HG03196 (cell line): ENCODE measurements at regions not wholly inside any gene's neighbourhood (a gene's known extent, or its start where the extent isn't known, plus 50 kb on each side); places are given as distances from the start of the nearest gene placed in this dataset.
A peak's percentile ranks its signal among the peaks of the same experiment; 100 is the strongest.

Experiments
- ATAC-seq: cut with Tn5 transposase; IDR thresholded peaks from one replicate; pipeline ENCODE4 v1.9.1; 2021; ENCODE audit not compliant: unreplicated experiment

DNA sequence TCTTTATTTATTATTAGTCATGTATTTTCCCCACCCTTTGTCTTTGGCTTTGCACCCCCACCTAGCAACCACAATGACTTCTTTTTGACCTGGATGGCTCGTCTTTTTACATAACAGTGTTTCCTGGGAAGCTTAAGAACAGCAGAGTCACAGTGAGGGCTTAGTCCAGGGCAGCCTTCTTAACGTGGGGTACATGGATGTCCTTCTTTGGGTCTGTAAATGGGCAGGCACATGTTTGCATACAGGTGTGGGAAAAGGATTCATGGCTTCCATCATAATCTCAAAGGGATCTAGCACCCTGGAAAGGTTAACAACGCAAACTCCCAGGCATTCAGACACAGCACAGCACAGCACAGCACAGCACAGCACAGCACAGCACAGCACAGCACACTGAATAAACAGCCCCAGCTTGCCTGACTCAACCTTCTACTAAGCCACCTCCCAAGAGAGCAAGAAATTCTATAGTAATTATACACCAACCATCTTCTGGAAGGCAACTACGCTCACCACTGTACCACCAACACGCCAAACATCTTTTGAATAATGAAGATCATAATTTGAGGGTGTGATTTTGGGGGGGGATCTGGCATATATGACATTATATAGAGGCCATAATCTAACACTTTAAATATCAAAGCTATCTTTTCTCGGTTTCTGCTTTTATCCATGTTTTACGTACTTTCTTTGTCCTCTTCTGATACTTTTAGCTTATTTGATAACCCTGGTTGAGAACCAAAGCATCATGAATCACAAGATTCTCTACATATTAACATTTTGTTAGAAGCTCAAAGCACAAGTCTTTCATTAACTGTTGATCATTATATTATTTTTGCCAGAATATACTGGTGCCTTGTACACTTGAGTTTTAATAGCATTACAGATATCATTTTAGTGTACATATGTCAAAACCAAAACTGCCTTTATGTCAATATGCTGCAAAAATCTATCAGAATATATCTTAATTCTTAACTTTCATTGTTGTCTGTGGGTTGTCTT, 177.2 kb upstream of the KLF14 start:
- no peak for ATAC-seq

DNA sequence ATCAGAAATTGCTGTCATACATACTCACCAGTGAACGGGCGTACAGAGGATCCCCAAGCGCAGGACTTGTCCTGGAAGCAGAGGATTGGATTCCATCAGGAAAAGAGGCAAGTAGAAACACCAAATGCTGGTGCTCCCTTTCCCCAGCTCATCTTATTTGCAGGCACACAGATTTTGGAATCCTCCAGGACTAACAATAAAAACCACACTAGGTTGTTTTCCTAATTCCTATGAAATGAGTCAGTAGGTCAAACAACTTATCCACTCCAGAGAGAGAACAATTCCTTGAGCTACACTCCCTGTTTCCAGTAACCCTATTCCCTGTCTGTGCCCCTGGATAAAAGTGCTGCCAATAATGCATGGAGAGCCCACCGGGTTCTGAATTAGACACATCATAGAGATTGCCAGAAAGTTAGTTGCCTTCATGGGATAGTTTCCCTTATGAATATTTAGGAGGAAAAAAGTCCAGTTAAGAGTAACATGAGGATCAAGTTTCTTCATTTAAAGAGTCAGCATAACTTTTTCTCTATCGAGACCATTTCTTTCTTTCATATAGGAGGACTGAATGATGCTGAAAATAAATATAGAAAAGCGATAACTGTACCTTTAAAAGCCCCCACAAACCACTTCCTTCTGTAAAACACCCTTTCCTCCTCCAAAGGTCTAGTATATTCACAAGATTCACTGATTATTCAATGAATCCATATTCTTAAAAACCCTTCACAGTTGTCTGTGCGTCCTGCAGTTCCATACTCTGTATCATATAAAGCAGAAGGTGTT, 178.3 kb upstream of the KLF14 start:
- no peak for ATAC-seq

DNA sequence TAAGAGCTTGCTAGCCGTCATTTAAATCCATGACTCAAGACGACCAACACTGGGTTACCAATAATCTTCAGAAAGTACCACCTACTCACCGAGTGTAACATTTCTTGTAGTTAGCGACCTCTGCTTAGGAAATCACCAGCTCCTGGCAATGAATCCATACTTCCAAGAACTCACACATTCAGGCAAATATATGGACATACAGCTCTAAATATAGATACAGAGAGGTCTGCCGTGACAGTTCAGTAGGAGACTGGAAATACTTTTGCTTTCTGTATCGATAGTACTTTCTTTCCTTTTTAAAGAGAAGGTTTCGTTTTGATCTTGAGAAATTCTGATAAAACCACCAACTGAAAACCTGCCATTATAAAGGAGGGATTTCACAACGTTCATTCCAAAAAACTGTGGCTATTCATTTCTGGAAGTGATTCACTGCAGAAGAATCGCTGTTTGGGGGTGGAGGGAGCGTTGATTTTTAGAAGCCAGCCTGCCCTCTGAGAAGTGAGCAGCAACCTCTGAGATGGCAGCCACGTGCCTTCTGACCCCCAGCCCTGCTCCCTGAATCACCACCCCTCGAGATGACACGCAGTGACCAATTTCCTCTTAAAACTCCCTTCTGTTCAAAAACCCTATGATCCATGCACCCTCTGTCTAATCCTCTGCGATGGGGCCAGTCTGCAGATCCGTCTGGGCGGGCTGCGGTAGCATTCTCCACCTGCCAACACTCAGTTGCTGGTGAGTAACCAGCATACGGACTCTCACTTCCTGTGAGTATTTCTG, 179.0 kb upstream of the KLF14 start:
- peak; percentile 93 for ATAC-seq

DNA sequence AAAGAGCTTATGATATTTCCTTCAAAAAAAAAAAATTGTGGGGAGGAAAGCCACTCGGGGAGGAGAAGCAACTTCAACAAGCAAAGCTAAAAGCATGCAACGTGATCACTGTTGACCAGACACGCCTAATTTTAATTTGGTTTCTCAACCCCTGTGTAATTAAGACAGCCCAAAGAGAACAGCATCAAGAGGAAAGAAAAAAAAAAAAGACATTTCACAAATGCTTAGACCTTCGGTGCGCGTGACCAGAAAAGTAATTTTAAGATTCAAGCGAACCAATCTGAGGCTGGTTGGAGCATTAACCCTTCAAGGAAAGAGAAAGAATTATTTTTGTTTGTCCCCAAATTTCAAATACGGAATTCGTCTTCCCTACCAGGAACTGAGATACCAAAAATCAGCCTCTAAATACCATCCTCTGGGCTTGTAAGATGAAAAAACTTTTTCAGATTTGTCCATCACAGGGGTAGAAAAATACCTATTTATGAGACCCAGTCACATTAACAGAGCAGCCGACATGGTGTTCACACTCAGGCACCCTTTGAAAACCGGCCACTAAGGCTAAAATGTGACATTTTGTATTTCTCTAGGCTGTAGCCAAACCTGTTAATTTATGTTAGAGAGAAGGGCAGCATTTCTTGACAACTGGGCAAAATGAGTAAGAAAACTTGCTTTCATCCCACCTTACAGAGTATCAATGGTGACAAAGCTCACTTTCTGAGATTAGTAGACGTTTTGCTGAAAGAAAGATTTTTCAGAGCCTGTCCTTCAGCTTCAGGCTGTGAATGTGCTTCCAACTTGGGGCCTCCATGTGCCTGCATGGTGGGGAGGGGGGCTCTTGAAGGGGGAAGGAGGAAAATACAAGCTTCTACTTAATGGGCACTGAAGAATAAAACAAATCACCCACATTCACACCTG, 179.9 kb upstream of the KLF14 start:
- ATAC-seq = no peak

DNA sequence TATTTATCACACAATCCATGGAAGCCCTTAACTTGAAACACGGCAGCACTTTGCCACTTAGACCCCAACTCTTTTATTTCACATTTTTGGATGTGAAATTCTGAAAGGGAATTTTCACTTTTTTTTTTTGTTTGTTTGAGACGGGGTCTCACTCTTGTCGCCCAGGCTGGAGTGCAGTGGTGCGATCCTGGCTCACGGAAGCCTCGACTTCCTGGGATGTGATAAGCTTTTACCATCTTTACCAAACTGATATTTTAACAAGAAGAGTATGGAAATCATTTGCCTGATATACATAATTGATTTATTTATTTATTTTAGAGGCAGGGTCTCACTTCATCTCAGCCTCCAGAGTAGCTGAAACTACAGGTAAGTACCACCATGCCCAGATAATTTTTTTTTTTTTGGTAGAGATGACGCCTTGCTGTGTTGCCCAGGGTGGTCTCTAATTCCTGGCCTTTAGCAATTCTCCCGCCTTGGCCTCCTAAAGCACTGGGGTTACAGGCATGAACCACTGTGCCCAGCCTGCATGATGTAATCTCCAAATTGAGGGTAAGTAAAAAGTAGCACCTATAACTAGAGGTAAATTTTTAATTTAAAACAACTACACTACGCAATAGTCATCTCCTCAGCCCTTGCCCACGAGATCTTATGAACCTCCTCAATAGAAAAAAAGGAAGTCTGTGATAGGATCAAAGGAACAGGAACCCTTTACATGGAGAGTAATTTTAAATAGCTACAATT, 180.7 kb upstream of the KLF14 start:
- no peak for ATAC-seq

DNA sequence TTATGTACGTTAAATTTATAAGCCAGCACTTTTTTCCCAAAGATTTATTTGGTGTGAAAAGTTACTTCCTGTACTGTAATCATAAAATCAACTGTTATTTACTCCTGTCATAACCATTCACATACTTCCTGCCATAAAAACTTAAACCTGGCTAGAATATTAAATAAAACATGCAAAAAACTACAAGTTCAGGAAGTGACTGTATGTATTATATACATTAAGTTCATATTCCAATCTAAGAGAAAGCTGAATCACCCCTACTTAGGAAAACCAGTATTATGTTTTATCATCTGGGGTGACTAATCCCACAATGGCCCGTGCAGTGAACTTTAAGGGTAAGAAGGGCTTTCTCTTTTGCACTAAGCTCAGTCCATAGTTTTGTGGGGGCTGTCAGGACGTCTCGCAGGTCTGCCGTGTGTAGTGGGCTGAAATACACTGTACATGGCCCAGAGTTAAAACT, 183.7 kb upstream of the KLF14 start:
- ATAC-seq = no peak

DNA sequence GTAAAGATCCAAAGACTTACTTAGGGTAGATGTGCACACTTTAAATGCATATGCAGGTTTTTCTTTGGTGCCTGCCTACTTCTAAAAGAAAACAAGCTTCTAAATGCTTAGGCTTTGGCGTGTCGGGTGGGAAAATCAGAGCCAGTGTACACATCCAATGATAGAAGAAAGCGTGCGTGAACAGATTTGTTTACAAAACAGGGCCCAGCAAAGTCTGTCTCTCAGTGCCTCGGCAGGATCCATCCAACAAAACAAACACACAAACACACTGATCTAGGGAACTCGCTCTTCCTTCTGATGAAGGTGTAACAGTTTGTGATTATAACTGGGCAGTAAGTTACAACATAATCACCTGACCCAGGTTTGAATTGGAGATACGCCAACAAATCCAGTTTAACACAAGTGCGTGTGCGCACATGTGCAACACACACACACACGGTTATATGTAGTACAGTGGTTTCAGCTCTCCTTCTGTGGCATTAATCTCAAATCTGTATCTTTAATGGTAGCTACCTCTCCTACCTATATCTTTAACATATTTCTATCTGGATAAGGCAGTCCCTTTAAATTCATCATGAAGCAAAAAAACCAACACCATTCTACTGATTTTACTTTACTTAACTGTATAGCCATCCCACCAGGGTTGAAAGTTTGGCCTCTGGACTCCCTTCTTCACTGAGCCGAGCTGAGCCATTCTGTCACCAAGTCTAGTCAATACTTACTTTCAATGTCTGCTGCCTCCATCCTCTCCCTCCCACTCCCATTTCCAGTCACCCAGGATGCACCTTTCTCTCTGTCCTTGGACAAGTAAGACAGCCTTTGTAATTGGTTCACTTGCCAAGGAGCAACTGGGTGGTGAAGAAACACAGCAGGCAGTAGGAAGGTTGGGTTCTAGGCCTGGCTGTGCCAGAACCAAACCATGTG, 184.4 kb upstream of the KLF14 start:
- ATAC-seq = no peak

DNA sequence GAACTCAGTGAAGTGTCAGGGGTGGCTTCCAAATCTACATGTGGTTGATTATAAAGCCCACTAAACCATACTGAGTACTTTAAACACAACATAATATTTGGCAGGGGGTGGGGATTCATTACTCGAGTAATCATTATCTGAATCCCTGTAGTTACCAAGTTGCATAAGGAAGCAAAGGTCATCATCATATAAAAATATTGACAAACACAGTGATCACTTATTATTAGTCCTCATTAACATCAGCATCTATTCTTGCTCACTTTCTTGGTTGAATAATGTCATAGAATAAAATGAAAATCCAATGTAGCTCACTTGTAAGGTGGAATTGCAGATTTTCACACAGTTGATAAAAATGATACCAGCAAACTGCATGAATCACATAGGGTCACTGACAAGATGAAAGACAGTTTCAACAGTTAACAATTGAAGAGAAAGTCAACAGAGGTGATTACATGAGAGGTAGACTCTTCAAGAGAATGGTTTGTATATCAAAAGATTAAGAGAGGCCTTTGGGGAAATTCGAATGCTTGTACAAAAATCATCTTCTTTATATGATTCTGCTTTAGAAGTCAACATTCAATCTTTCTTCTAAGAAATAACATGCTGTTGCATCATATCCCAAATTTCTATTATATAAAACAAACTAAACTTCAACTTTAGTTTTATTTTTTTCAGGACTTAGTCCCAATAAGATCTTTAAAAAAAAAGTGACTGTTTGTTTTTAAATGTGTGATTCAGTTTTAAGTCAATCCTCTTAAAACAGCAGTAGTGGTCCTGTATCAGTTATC, 185.5 kb upstream of the KLF14 start:
- ATAC-seq = no peak

DNA sequence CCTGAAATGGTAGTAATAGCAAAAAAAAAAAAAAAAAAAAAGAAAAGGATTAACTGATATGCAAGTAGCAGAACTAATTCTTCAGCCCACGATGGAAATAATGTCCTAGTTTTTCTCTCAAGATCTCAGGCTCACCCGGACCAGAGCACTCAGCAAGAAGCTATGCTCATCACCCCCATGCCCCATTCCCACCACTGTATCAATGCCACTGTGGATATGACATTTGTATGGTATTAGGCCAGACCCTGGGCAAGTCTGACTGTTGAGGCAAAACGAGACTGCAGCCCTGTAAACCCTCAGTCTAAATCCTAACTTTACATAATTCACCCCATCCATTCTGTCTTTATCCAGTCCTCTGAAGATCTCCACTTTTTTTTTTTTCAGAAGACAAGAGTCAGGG, 186.1 kb upstream of the KLF14 start:
- no peak for ATAC-seq

DNA sequence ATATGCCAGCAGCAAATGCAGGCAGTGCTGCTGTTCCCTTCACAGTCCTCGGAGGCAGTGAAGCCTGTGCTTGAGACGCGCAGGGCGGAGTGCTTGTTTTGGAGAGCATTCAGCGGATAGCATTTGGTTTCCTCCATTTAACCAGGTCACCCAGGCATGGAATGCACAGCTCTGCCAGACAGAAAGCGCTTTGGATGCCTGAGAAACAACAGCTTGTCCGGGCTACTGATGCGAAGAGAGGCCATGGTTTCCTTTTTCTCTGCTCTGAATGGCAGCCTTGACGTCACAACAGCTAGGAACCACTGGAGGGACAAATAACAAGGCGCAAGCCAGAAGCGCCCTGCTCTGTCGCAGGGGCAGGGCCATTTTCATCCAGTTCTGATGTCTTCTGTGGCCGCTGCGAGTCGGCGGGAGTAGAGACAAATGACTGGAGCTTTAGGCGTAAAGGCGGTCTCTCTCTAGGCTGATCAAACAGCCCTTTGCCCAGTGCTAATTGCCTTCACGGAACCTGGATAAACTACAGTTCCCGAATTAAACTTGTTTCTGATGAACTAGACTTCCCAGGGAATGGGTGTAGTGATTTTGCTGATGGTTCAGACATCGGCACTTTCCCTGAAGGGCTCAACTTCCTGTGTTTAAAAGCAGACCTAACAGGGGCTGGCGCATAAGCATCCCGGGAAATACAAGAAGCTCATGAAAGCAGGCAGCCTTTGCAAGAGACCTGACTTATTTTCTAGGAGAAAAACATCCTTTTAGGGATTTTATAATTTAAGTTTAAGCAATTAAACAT, 187.6 kb upstream of the KLF14 start:
- no peak for ATAC-seq

DNA sequence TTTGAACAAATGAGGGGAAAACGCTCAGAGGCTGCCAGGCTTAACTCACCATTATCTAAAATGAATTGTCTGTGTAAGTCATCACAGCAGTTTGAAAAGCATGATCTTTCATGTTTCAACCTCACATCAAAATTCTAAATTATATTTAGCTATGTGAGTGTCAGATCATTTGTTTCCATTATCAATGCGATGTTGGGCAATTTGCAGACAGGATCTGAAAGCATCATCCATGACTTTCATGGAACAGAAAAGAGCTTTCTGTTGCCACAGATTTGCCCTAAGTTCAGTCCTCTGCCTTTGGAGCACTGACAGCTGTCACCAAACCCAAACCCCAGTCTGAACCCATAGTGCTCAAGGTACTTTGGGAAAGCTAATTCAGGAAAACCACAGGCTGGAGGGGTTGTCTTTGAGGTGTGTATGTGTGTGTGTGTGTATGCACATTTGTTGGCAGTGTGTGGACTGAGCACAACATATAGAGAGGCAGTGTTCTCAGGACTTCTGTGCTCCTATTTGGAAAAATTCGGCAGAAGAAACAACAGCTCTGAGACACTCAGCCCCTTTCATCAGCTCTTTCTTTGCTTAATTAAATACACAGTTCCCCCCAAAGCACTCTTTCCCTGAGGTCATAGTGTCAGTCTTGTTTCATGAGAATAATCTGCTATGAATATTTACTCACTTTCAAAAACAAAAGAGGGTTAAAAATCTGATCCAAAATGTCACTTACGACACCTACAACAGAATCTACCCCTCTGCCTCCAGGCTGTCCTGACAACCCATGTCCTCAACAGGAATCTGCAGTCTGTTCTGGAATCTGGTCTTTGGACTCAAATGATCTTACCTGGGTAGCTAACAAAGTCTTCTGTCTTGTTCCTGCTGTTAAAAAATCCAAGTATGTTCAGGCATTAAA, 188.5 kb upstream of the KLF14 start:
- ATAC-seq = no peak

DNA sequence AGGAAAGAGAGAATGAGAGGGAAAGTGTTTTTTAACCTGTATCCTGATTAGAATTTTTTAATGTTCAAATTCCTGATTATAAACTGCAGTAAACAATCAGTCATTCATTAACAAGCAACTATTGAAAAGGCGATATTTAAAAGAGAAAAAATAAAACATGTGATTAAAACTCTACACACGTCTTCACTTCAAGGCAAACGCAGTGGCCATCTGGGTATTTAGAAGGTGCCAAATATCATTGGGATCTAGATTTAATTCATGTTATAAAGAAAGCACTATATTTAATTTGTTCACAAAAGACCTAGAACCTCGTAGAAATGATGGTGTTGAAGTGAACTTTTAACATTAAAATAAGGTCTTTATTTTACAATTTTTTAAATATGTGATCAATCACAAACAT, 189.4 kb upstream of the KLF14 start:
- no peak for ATAC-seq

DNA sequence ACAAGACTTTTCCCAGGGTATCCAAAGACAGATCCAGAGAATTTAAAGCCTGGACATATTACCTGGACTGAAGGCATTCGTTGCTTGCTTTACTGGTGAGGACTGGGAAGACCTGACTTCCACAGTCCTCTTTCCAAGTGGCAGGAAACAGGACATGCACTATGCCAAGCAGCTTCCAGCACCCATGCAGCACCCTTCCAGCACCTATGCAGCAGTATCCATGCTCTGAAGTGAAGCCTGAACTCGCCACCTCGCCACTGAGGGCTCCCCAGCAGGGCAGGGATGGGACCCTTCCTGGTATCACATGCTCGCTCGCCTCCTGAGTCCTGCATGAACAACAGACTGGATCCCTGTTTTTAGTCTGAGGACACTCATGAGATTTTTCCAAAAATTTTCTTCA, 189.9 kb upstream of the KLF14 start:
- no peak for ATAC-seq

DNA sequence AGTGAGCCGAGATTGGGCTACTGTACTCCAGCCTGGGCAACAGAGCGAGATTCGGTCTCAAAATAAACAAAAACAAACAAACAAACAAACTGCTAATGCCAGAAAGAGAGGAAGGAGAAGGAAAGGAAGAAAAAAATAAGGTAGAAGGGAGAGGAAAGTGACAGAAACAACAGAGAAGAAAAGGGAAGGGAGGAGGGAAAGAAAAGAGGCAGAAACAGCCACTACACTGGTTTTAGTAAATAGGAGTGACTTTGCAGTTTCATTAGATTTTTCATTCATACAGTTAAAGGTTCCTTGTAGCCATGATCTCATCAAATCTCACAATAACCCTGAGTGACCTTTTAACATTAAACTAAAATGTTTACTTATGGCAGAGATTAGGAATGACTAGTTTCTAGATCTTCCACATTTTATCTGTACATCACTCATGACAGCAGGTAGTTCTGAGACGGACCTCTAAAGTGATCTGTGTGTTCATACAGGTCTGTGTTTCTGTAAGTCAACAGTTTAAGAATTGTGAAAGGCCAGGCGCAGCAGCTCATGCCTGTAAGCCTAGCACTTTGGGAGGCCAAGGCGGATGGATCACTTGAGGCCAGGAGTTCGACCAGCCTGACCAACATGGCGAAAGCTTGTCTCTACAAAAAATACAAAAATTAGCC, 191.3 kb upstream of the KLF14 start:
- no peak for ATAC-seq

DNA sequence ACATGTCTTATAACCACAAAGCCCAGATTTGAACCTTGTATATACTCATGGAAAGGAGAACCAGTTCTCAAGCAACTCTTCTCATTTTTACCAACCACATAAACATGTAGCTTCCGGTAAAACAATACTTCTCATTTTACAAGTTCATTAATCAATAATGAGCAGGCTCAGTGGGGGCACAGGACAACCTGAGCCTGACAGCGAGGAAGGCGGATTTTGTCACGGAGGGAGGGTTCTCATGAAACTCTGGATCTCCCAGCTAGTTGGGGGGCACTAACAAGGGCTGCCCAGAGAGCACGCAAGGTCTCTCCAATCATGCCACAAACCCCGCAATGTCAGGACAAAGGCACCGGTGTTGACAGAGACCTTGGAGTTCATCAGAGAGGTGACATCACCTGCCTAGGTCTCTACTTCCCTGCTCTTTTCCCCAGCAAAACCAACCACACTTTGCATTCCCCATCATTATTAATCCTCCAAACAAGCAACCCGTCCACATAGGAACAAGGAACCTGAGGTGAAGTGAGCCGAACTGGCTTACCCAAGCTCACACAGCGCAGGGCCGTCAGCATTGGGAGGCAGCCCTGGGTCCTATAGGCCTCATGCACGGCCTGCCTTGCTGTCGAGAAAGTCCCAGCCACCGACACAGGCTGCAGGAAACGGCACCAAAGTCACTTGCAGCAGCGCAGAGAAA, 192.1 kb upstream of the KLF14 start:
- no peak for ATAC-seq
